ENCODE measurements at regions not wholly inside any gene's neighbourhood (a gene's known extent, or its start where the extent isn't known, plus 50 kb on each side); places are given as distances from the start of the nearest gene placed in this dataset.

DNA sequence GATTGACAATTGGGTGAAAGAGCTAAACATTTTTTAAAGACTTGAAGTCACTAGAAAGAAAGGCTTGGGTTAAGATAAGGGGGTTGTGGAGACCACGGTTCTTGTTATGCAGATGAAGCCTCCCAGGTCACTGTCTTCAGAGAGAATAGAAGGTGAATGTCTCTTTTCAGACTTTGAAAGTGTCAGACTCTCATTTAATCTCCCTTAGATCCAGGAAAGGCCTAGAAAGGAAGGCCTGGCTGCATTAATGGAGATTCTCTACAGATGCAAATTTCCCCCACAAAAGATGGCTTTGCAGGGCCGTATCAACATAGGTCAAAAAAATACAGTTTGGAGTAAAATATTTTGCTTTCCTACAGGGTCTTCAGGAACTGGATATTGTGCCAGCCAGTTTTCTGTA, 193.9 kb downstream of the RTP5 start:
- Histone ChIP-seq H3K4me3 (no peak overlapping the region), H3K4me1 (peaks cover 0 to 1% (median under 1%) of the 10 kb centered on the region in 4 donors), H3K27me3 (no peaks in the 10 kb centered on the region), H3K27ac (no peak overlapping the region), H3K36me3 (no peaks in the 10 kb centered on the region), H3K9me3 (peaks cover 0 to 5% (median 0%) of the 10 kb centered on the region in 4 donors)
- no peak for DNase-seq (ENCODE audit: low spot score in 2 of 2)
- TF ChIP-seq, protein P1, sequence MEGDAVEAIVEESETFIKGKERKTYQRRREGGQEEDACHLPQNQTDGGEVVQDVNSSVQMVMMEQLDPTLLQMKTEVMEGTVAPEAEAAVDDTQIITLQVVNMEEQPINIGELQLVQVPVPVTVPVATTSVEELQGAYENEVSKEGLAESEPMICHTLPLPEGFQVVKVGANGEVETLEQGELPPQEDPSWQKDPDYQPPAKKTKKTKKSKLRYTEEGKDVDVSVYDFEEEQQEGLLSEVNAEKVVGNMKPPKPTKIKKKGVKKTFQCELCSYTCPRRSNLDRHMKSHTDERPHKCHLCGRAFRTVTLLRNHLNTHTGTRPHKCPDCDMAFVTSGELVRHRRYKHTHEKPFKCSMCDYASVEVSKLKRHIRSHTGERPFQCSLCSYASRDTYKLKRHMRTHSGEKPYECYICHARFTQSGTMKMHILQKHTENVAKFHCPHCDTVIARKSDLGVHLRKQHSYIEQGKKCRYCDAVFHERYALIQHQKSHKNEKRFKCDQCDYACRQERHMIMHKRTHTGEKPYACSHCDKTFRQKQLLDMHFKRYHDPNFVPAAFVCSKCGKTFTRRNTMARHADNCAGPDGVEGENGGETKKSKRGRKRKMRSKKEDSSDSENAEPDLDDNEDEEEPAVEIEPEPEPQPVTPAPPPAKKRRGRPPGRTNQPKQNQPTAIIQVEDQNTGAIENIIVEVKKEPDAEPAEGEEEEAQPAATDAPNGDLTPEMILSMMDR (IDR thresholded peaks at IDR 0.05), result no peak
- TF ChIP-seq POLR2A (IDR thresholded peaks at IDR 0.05) (no peak), EP300 (IDR thresholded peaks at IDR 0.05) (no peak)
- WGBS, 2 donors, result 38 to 43% methylated on average over 2 of the region's 2 CpGs

DNA sequence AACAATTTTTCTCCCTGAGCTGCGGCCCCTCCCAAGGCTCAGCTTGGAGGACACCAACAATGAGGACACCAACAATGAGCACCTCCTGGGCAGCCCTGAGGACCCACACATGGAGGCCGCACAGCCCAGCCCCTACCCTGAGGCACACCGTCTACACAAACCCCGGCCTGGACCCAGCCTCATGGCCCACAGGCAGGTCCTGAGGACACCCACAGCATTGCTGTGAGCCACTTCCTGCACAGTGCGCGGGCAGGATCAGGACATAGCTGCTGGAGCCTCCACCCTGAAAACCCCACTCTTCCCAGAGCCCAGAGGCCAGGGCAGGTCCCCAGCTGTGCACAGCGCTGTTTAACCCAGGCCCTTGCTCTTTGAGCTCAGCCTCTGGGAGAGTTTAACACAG, 194.3 kb downstream of the RTP5 start:
- H3K36me3 ChIP-seq, result no peaks in the 10 kb centered on the region
- no peak for DNase-seq (ENCODE audit: low spot score in 2 of 2)
- TF ChIP-seq, protein P1 (IDR thresholded peaks at IDR 0.05), result no peak
- TF ChIP-seq EP300 (IDR thresholded peaks at IDR 0.05) (no peak), POLR2A (IDR thresholded peaks at IDR 0.05) (no peak)
- peaks cover 0 to 5% (median 4%) of the 10 kb centered on the region in 4 donors for H3K4me1 ChIP-seq
- H3K4me3 ChIP-seq, result no peak overlapping the region
- no peak overlapping the region for H3K27ac ChIP-seq
- no peaks in the 10 kb centered on the region for H3K27me3 ChIP-seq
- peaks cover 0 to 5% (median 0%) of the 10 kb centered on the region in 4 donors for H3K9me3 ChIP-seq
- WGBS, 2 donors, result 70 to 80% methylated on average over 5 to 7 of the region's 7 CpGs

DNA sequence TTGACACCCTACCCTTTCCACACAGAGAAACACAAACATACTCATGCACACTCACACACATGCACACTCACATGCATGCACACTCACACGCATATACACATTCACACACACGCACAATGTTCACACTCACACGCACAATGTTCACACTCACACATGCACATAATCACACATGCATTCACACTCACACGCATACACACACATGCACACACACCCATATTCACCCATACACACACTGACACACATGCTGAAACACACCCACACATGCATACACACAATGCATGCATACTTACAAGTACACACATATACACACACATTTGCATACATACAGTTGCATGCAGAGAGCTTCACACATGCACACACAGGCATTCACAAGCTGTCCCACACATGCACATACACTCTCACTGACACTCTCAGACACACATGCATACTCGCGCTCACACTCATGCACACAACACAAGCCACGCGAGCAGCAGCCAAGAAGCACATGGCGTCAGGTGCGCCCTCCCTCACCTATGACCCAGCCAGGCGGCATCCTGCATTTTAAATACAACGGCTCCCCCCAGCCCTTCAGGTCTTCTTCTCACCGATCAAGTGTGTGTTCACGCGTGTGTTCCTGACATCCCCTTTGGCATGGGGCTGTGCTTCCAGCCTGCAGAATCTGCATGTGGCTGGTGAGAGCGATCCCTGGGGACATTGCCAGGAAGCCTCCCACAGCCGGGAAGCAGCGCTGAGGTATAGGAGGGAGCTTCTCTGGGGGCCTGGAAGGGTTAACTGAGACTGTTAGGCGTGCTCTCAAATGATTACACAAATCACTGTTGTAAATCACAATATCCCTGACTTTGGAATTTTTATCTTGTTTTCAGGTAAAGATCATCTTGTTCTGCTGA, 195.1 kb downstream of the RTP5 start:
- Histone ChIP-seq H3K36me3 (no peaks in the 10 kb centered on the region), H3K4me3 (no peak overlapping the region), H3K9me3 (peaks cover 0 to 5% (median 0%) of the 10 kb centered on the region in 4 donors), H3K27me3 (no peaks in the 10 kb centered on the region), H3K27ac (no peak overlapping the region), H3K4me1 (peaks cover 0 to 12% (median 10%) of the 10 kb centered on the region in 4 donors)
- TF ChIP-seq, protein P1 (IDR thresholded peaks at IDR 0.05), result no peak
- no peak for TF ChIP-seq POLR2A (IDR thresholded peaks at IDR 0.05)
- TF ChIP-seq EP300 (IDR thresholded peaks at IDR 0.05), result no peak
- WGBS, 2 donors, result 87 to 90% methylated on average over 19 of the region's 19 CpGs
- no peak for DNase-seq (ENCODE audit: low spot score in 2 of 2)

DNA sequence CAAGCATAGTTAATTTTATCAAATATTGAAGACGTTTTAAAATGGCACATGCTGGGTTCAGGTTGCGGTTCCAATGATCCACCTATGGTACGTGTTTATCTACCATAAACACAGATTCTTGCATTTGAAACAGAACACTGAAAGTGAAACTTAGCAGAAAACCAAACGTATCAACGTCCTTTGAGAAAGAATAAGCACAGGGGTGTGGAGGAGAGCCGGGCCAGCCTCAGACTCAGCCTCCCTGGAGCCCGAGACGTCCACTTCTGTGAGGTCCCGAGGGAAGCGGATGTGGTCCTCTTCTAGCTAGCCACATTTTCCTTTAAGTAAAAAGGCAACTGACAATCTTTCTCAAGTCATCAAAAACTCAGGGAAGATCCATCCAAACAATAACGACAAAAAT, 195.9 kb downstream of the RTP5 start:
- peaks cover 0 to 16% (median 13%) of the 10 kb centered on the region in 4 donors for H3K4me1 ChIP-seq
- WGBS, 2 donors, result 80 to 83% methylated on average over 11 of the region's 11 CpGs
- H3K36me3 ChIP-seq, result no peaks in the 10 kb centered on the region
- TF ChIP-seq POLR2A (IDR thresholded peaks at IDR 0.05) (no peak), EP300 (IDR thresholded peaks at IDR 0.05) (no peak)
- TF ChIP-seq, protein P1 (IDR thresholded peaks at IDR 0.05), result no peak
- DNase-seq (ENCODE audit: low spot score in 2 of 2), result no peak
- H3K27me3 ChIP-seq, result no peaks in the 10 kb centered on the region
- no peak overlapping the region for H3K4me3 ChIP-seq
- H3K27ac ChIP-seq, result no peak overlapping the region
- peaks cover 0 to under 1% (median 0%) of the 10 kb centered on the region in 4 donors for H3K9me3 ChIP-seq

DNA sequence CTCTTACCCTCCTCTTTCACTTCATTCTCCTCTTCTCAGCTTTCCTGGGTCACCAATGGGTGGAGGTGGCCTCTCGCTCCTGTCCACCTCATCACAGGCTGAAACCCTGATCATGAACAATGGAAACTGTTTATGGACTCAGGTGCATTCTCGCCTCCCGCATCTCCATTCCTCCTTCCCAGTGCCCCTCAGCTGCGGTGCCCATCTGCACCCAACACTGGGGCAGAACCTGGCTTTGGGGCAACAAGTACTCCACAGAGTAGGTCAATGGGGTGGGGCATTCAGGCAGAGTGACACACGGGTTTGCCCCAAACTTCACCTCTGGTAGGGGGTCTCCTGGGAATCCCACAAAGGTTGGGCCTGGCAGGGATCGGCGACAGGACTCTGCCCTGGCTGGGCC, 199.5 kb downstream of the RTP5 start:
- Histone ChIP-seq H3K4me1 (peaks cover 0 to 25% (median 17%) of the 10 kb centered on the region in 4 donors), H3K27me3 (no peaks in the 10 kb centered on the region), H3K9me3 (no peaks in the 10 kb centered on the region), H3K27ac (peak overlapping the region in 3 of 4 donors; percentile 40 to 64 (median 61)), H3K4me3 (no peak overlapping the region), H3K36me3 (no peaks in the 10 kb centered on the region)
- DNase-seq (ENCODE audit: low spot score in 2 of 2), result no peak
- 79 to 91% methylated on average over 5 to 7 of the region's 7 CpGs for WGBS, 2 donors
- no peak for TF ChIP-seq POLR2A (IDR thresholded peaks at IDR 0.05)
- no peak for TF ChIP-seq EP300 (IDR thresholded peaks at IDR 0.05)
- TF ChIP-seq, protein P1 (IDR thresholded peaks at IDR 0.05), result no peak
